Testis (tissue), 2 donors: ENCODE measurements at regions not wholly inside any gene's neighbourhood (a gene's known extent, or its start where the extent isn't known, plus 50 kb on each side); places are given as distances from the start of the nearest gene placed in this dataset.

Source experiments
- DNase-seq: peaks from one replicate; pipeline ENCODE4 v3.0.0-alpha.2; 2019
- H3K27ac ChIP-seq, 2 donors: fragments of 200-600 bp; sonication (generic); one replicate each; pipeline ENCODE4 v1.5.1; 2019
- H3K27me3 ChIP-seq: fragments of 200-600 bp; sonication (generic); one replicate; pipeline ENCODE4 v1.5.1; 2019
- H3K36me3 ChIP-seq: fragments of 200-600 bp; sonication (generic); one replicate; pipeline ENCODE4 v1.5.1; 2017; ENCODE audit warnings: low read depth; ENCODE audit errors: missing control alignments
- H3K4me1 ChIP-seq: fragments of 200-600 bp; sonication (generic); one replicate; pipeline ENCODE4 v1.5.1; 2019
- H3K4me3 ChIP-seq, 2 donors: fragments of 200-600 bp; sonication (generic); one replicate each; pipeline ENCODE4 v1.5.1; 2017 to 2019
- H3K9me3 ChIP-seq: fragments of 200-600 bp; sonication (generic); one replicate; pipeline ENCODE4 v1.5.1; 2017
- POLR2A ChIP-seq: fragments of 450-650 bp; IDR thresholded peaks from one replicate; pipeline ENCODE4 v1.6.1; 2017; ENCODE audit warnings: antibody characterized with exemption, mild to moderate bottlenecking, moderate library complexity
- WGBS, 2 donors: methylation state at CpG; one replicate each; pipeline ENCODE4 v1.1.5; 2018; 5-methylcytosine and 5-hydroxymethylcytosine counted together
- intact Hi-C: fragments of 100-400 bp; cut with DNase I; formaldehyde crosslinking; loops from one replicate; pipeline ENCODE4 v1.15.1; 2023; ENCODE audit warnings: low total_unique reads
- TF ChIP-seq, protein P1 (sequence below), 3 experiments: fragments of 450-650 bp in 2 of 3; fragments of 200-600 bp in 1 of 3; sonication (generic) in 1 of 3; IDR thresholded peaks; one replicate each; pipeline ENCODE4 v1.5.1; 2016 to 2019; ENCODE audit warnings: antibody characterized with exemption in 3 of 3, mild to moderate bottlenecking in 2 of 3, moderate library complexity in 1 of 3

GRCh38 chr6:51526049-51526448 is 561.4 kb downstream of the PKHD1 start:
- intact Hi-C loops: no loop called here
- H3K4me1 ChIP-seq: peaks cover 5% of the 10 kb centered on the region
- no peak for DNase-seq
- 97 to 98% methylated on average over 3 of the region's 3 CpGs for WGBS, 2 donors
- H3K36me3 ChIP-seq: no peaks in the 10 kb centered on the region
- H3K27ac ChIP-seq: no peak overlapping the region
- H3K4me3 ChIP-seq: no peak overlapping the region
- TF ChIP-seq, protein P1, sequence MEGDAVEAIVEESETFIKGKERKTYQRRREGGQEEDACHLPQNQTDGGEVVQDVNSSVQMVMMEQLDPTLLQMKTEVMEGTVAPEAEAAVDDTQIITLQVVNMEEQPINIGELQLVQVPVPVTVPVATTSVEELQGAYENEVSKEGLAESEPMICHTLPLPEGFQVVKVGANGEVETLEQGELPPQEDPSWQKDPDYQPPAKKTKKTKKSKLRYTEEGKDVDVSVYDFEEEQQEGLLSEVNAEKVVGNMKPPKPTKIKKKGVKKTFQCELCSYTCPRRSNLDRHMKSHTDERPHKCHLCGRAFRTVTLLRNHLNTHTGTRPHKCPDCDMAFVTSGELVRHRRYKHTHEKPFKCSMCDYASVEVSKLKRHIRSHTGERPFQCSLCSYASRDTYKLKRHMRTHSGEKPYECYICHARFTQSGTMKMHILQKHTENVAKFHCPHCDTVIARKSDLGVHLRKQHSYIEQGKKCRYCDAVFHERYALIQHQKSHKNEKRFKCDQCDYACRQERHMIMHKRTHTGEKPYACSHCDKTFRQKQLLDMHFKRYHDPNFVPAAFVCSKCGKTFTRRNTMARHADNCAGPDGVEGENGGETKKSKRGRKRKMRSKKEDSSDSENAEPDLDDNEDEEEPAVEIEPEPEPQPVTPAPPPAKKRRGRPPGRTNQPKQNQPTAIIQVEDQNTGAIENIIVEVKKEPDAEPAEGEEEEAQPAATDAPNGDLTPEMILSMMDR (IDR thresholded peaks at IDR 0.05): no peak
- TF ChIP-seq POLR2A: no peak
- no peaks in the 10 kb centered on the region for H3K9me3 ChIP-seq
- H3K27me3 ChIP-seq: no peaks in the 10 kb centered on the region

GRCh38 chr6:51526922-51527321 is 560.5 kb downstream of the PKHD1 start:
- no peaks in the 10 kb centered on the region for H3K36me3 ChIP-seq
- peaks cover 5% of the 10 kb centered on the region for H3K4me1 ChIP-seq
- intact Hi-C loops: no loop called here
- no peak for TF ChIP-seq POLR2A
- TF ChIP-seq, protein P1 (IDR thresholded peaks at IDR 0.05): no peak
- H3K4me3 ChIP-seq: no peak overlapping the region
- H3K9me3 ChIP-seq: no peaks in the 10 kb centered on the region
- no peaks in the 10 kb centered on the region for H3K27me3 ChIP-seq
- DNase-seq: no peak
- H3K27ac ChIP-seq: no peak overlapping the region
- 69 to 83% methylated on average over 2 to 5 of the region's 5 CpGs for WGBS, 2 donors

DNA sequence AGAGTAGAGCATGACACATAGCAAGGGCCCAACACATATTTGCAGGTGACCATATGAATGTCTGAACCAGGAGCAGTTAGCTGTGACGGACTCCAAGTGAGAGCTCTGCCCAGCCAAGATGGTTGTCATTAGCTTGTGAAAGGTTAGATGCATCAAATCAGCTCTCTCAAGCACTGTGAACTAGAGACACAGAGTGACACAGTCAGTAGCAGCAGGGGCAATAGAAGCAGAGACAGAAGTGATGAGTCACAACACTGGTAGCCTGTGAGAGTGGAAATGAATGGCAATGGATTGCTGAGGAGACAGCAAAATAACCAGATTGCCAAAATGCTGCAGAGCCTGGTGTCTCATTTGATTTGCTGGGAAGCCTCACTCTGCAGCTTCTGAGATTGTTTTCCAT is 558.9 kb downstream of the PKHD1 start:
- WGBS, 2 donors: 88 to 100% methylated on average over 1 of the region's 1 CpG
- DNase-seq: no peak
- TF ChIP-seq POLR2A: no peak
- TF ChIP-seq, protein P1 (IDR thresholded peaks at IDR 0.05): no peak
- H3K4me3 ChIP-seq: no peak overlapping the region
- H3K9me3 ChIP-seq: no peaks in the 10 kb centered on the region
- intact Hi-C loops: no loop called here
- H3K36me3 ChIP-seq: no peaks in the 10 kb centered on the region
- H3K4me1 ChIP-seq: peaks cover 5% of the 10 kb centered on the region
- no peak overlapping the region for H3K27ac ChIP-seq
- H3K27me3 ChIP-seq: no peaks in the 10 kb centered on the region

DNA sequence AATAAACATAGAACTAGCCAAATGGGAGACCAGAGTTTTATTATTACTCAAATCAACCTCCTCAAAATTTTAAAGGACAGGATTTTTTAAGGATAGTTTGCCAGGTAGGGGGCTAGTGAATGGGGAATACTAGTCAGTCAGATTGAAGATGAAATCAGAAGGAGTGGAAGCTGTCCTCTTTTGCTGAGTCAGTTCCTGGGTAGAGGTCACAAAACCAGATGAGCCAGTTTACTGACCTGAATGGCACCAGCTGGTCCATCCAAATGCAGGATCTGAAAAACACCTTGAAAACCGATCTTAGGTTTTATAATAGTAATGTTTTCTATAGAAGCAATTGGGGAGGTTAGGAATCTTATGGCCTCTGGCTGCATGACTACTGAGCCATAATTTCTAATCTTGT is 558.2 kb downstream of the PKHD1 start:
- H3K36me3 ChIP-seq: no peaks in the 10 kb centered on the region
- H3K4me3 ChIP-seq: no peak overlapping the region
- no peaks in the 10 kb centered on the region for H3K9me3 ChIP-seq
- TF ChIP-seq POLR2A: no peak
- TF ChIP-seq, protein P1 (IDR thresholded peaks at IDR 0.05): no peak
- peaks cover 5% of the 10 kb centered on the region for H3K4me1 ChIP-seq
- intact Hi-C loops: no loop called here
- 79 to 83% methylated on average over 1 of the region's 1 CpG for WGBS, 2 donors
- H3K27me3 ChIP-seq: no peaks in the 10 kb centered on the region
- no peak overlapping the region for H3K27ac ChIP-seq
- DNase-seq: no peak

- no peaks in the 10 kb centered on the region for H3K27me3 ChIP-seq
- no peaks in the 10 kb centered on the region for H3K36me3 ChIP-seq
- intact Hi-C loops: no loop called here
- no peaks in the 10 kb centered on the region for H3K9me3 ChIP-seq
- H3K4me3 ChIP-seq: no peak overlapping the region
- WGBS, 2 donors: 62 to 71% methylated on average over 2 of the region's 2 CpGs
- TF ChIP-seq POLR2A: no peak
- TF ChIP-seq, protein P1 (IDR thresholded peaks at IDR 0.05): no peak
- H3K27ac ChIP-seq: no peak overlapping the region
- peak; percentile 25 for DNase-seq
- H3K4me1 ChIP-seq: no peaks in the 10 kb centered on the region
These were observed 555.8 kb downstream of the PKHD1 start for GRCh38 chr6:51531623-51532022.
